ENCODE measurements at regions not wholly inside any gene's neighbourhood (a gene's known extent, or its start where the extent isn't known, plus 50 kb on each side); places are given as distances from the start of the nearest gene placed in this dataset.
"Not testable (repeated sequence)": the region's sequence is repeated elsewhere in the genome, so short reads cannot be mapped to it uniquely, and the experiment has no call there.

GRCh38 chr14:31911160-31911559 lies 165.9 kb upstream of the ARHGAP5 start:
- DNase-seq (ENCODE audit: low spot score), result no peak

- no peak for DNase-seq (ENCODE audit: low spot score)
Observed at GRCh38 chr14:31913370-31913769, 163.7 kb upstream of the ARHGAP5 start.

GRCh38 chr14:31918289-31918688 lies 158.8 kb upstream of the ARHGAP5 start:
- not testable (repeated sequence) for DNase-seq (ENCODE audit: low spot score)

GRCh38 chr14:31920001-31920400 lies 157.1 kb upstream of the ARHGAP5 start:
- no peak for DNase-seq (ENCODE audit: low spot score)

GRCh38 chr14:31920989-31921650 lies 156.0 kb upstream of the ARHGAP5 start:
- DNase-seq (ENCODE audit: low spot score), result no peak

- DNase-seq (ENCODE audit: low spot score), result no peak
Observed at GRCh38 chr14:31921721-31922120, 155.4 kb upstream of the ARHGAP5 start.

GRCh38 chr14:31926123-31926522 lies 151.0 kb upstream of the ARHGAP5 start:
- no peak for DNase-seq (ENCODE audit: low spot score)

GRCh38 chr14:31926652-31927347 lies 150.3 kb upstream of the ARHGAP5 start:
- no peak for DNase-seq (ENCODE audit: low spot score)

- peak; percentile 82 for DNase-seq (ENCODE audit: low spot score)
Observed at GRCh38 chr14:31927348-31927832, 149.7 kb upstream of the ARHGAP5 start.

GRCh38 chr14:31930070-31930469 lies 147.0 kb upstream of the ARHGAP5 start:
- DNase-seq (ENCODE audit: low spot score), result no peak

- peak; percentile 56 for DNase-seq (ENCODE audit: low spot score)
Observed at GRCh38 chr14:31930493-31931240, 146.4 kb upstream of the ARHGAP5 start.

GRCh38 chr14:31932675-31933074 lies 144.4 kb upstream of the ARHGAP5 start:
- DNase-seq (ENCODE audit: low spot score), result no peak

GRCh38 chr14:31933716-31934115 lies 143.4 kb upstream of the ARHGAP5 start:
- no peak for DNase-seq (ENCODE audit: low spot score)

- DNase-seq (ENCODE audit: low spot score), result no peak
Observed at GRCh38 chr14:31934767-31935266, 142.3 kb upstream of the ARHGAP5 start.

GRCh38 chr14:31935391-31935790 lies 141.7 kb upstream of the ARHGAP5 start:
- no peak for DNase-seq (ENCODE audit: low spot score)

- no peak for DNase-seq (ENCODE audit: low spot score)
Observed at GRCh38 chr14:31936115-31936514, 141.0 kb upstream of the ARHGAP5 start.

- peak; percentile 64 for DNase-seq (ENCODE audit: low spot score)
Observed at GRCh38 chr14:31937730-31938346, 139.3 kb upstream of the ARHGAP5 start.

GRCh38 chr14:31939934-31940333 lies 137.2 kb upstream of the ARHGAP5 start:
- no peak for DNase-seq (ENCODE audit: low spot score)

- DNase-seq (ENCODE audit: low spot score), result no peak
Observed at GRCh38 chr14:31941487-31941886, 135.6 kb upstream of the ARHGAP5 start.

GRCh38 chr14:31942166-31942841 lies 134.8 kb upstream of the ARHGAP5 start:
- DNase-seq (ENCODE audit: low spot score), result no peak

- DNase-seq (ENCODE audit: low spot score), result no peak
Observed at GRCh38 chr14:31943217-31943799, 133.8 kb upstream of the ARHGAP5 start.

Data from hepatic stellate cell (primary cell).